ENCODE measurements at regions not wholly inside any gene's neighbourhood (a gene's known extent, or its start where the extent isn't known, plus 50 kb on each side); places are given as distances from the start of the nearest gene placed in this dataset.

DNA sequence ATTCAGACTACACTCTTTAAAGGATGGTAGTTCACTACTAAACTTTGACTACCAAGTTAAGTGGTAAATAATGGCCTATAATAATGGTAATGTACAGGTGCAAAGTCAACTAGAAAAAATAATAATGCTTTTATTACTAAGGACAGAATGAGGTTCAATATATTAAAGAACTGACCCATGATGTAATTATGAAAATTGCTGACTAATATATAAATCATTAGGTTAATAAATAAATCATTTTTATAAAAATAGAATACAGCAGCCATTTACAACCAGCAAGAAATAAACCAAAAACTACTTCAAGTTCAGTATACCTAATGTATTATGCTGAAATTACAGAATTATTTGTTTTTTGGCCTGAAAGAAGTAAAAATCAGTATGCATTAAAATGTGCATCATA is 577.2 kb downstream of the PPARGC1A start:
- Histone ChIP-seq H3K9me3 (ENCODE audit: control insufficient read depth, insufficient read depth, low read length) (no peaks in the 10 kb centered on the region), H3K36me3 (ENCODE audit: control insufficient read depth, insufficient read depth, low read length) (no peaks in the 10 kb centered on the region), H3K4me3 (ENCODE audit: low read depth, low read length) (no peak overlapping the region), H3K27ac (ENCODE audit: low read depth, low read length) (no peak overlapping the region), H3K9ac (ENCODE audit: low read depth, low read length) (no peak overlapping the region), H3K27me3 (ENCODE audit: control insufficient read depth, insufficient read depth, low read length) (no peaks in the 10 kb centered on the region), H3K4me1 (ENCODE audit: control insufficient read depth, insufficient read depth, low read length) (no peaks in the 10 kb centered on the region)

GRCh38 chr4:23311983-23312382 is 577.9 kb downstream of the PPARGC1A start:
- H3K9me3 ChIP-seq (ENCODE audit: control insufficient read depth, insufficient read depth, low read length), result no peaks in the 10 kb centered on the region
- H3K9ac ChIP-seq (ENCODE audit: low read depth, low read length), result no peak overlapping the region
- H3K36me3 ChIP-seq (ENCODE audit: control insufficient read depth, insufficient read depth, low read length), result no peaks in the 10 kb centered on the region
- no peak overlapping the region for H3K27ac ChIP-seq (ENCODE audit: low read depth, low read length)
- no peaks in the 10 kb centered on the region for H3K4me1 ChIP-seq (ENCODE audit: control insufficient read depth, insufficient read depth, low read length)
- no peak overlapping the region for H3K4me3 ChIP-seq (ENCODE audit: low read depth, low read length)
- H3K27me3 ChIP-seq (ENCODE audit: control insufficient read depth, insufficient read depth, low read length), result no peaks in the 10 kb centered on the region

DNA sequence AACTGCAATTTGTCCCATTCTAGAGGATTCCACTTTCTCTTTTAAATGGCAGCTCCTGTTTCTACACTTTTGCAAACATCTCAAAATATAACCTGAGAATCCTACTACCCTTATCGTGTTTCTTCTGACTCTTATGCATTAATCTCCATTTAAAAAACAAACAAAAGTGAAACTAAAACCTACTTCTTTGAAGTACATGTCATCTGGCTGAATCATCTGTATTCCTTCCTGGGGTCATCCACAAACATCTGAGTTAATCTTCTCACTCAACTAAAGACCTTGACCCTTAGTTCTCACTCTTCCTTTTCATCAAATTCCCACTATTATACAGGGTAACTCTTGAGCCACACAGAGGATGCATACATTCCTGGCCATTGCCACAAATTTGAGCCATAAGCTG is 584.8 kb downstream of the PPARGC1A start:
- H3K9ac ChIP-seq (ENCODE audit: low read depth, low read length), result no peak overlapping the region
- no peaks in the 10 kb centered on the region for H3K27me3 ChIP-seq (ENCODE audit: control insufficient read depth, insufficient read depth, low read length)
- H3K9me3 ChIP-seq (ENCODE audit: control insufficient read depth, insufficient read depth, low read length), result no peaks in the 10 kb centered on the region
- no peaks in the 10 kb centered on the region for H3K4me1 ChIP-seq (ENCODE audit: control insufficient read depth, insufficient read depth, low read length)
- H3K27ac ChIP-seq (ENCODE audit: low read depth, low read length), result no peak overlapping the region
- H3K36me3 ChIP-seq (ENCODE audit: control insufficient read depth, insufficient read depth, low read length), result no peaks in the 10 kb centered on the region
- H3K4me3 ChIP-seq (ENCODE audit: low read depth, low read length), result no peak overlapping the region

DNA sequence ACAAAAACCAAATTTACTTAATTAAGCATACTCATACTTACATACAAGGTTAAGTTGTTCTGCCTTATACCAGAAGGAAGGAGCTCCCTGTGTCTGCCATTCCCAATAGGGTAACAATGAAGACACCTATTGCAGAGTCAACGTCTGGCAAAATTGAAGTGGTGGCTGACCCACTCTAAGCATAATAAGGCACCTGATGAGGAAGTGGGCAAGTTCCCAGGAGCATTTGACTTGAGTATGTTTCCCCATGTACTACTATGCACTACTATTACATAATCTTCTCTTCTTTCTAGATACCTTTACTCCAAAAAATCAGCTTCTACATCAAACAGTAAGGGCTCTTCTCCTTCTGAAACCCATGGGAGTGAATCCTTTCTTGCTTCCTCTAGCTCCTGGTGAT is 591.5 kb downstream of the PPARGC1A start:
- Histone ChIP-seq H3K36me3 (ENCODE audit: control insufficient read depth, insufficient read depth, low read length) (no peaks in the 10 kb centered on the region), H3K9ac (ENCODE audit: low read depth, low read length) (no peak overlapping the region), H3K9me3 (ENCODE audit: control insufficient read depth, insufficient read depth, low read length) (no peaks in the 10 kb centered on the region), H3K27me3 (ENCODE audit: control insufficient read depth, insufficient read depth, low read length) (no peaks in the 10 kb centered on the region), H3K27ac (ENCODE audit: low read depth, low read length) (no peak overlapping the region), H3K4me3 (ENCODE audit: low read depth, low read length) (no peak overlapping the region), H3K4me1 (ENCODE audit: control insufficient read depth, insufficient read depth, low read length) (no peaks in the 10 kb centered on the region)

DNA sequence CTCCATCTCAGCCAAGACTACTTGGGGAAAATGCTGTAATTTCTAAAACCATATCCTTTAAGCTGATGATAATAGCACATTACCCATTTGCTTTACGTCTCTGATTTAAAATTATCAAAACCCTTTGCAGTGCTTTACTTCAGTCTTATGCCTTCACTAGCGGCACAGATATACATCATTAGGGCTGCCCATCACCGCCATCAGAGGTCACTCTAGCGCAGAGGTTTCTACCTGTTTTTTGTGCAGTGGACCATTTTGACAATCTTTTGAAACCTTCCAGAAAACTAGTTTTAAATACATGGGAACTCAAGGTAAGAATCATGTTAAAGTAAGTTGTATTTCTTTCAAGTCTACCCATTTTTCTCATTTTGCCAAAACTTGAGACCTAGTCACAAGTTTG is 592.5 kb downstream of the PPARGC1A start:
- H3K9me3 ChIP-seq (ENCODE audit: control insufficient read depth, insufficient read depth, low read length), result no peaks in the 10 kb centered on the region
- H3K4me3 ChIP-seq (ENCODE audit: low read depth, low read length), result no peak overlapping the region
- no peaks in the 10 kb centered on the region for H3K27me3 ChIP-seq (ENCODE audit: control insufficient read depth, insufficient read depth, low read length)
- no peaks in the 10 kb centered on the region for H3K36me3 ChIP-seq (ENCODE audit: control insufficient read depth, insufficient read depth, low read length)
- H3K4me1 ChIP-seq (ENCODE audit: control insufficient read depth, insufficient read depth, low read length), result no peaks in the 10 kb centered on the region
- H3K27ac ChIP-seq (ENCODE audit: low read depth, low read length), result no peak overlapping the region
- no peak overlapping the region for H3K9ac ChIP-seq (ENCODE audit: low read depth, low read length)

GRCh38 chr4:23291139-23291538 is 598.4 kb downstream of the GBA3 start:
- H3K27me3 ChIP-seq (ENCODE audit: control insufficient read depth, insufficient read depth, low read length), result no peaks in the 10 kb centered on the region
- no peak overlapping the region for H3K4me3 ChIP-seq (ENCODE audit: low read depth, low read length)
- no peaks in the 10 kb centered on the region for H3K9me3 ChIP-seq (ENCODE audit: control insufficient read depth, insufficient read depth, low read length)
- no peaks in the 10 kb centered on the region for H3K4me1 ChIP-seq (ENCODE audit: control insufficient read depth, insufficient read depth, low read length)
- H3K36me3 ChIP-seq (ENCODE audit: control insufficient read depth, insufficient read depth, low read length), result no peaks in the 10 kb centered on the region
- H3K9ac ChIP-seq (ENCODE audit: low read depth, low read length), result no peak overlapping the region
- H3K27ac ChIP-seq (ENCODE audit: low read depth, low read length), result no peak overlapping the region

GRCh38 chr4:23290656-23291055 is 597.9 kb downstream of the GBA3 start:
- no peaks in the 10 kb centered on the region for H3K4me1 ChIP-seq (ENCODE audit: control insufficient read depth, insufficient read depth, low read length)
- no peaks in the 10 kb centered on the region for H3K36me3 ChIP-seq (ENCODE audit: control insufficient read depth, insufficient read depth, low read length)
- no peaks in the 10 kb centered on the region for H3K27me3 ChIP-seq (ENCODE audit: control insufficient read depth, insufficient read depth, low read length)
- no peaks in the 10 kb centered on the region for H3K9me3 ChIP-seq (ENCODE audit: control insufficient read depth, insufficient read depth, low read length)
- no peak overlapping the region for H3K9ac ChIP-seq (ENCODE audit: low read depth, low read length)
- H3K4me3 ChIP-seq (ENCODE audit: low read depth, low read length), result no peak overlapping the region
- no peak overlapping the region for H3K27ac ChIP-seq (ENCODE audit: low read depth, low read length)

DNA sequence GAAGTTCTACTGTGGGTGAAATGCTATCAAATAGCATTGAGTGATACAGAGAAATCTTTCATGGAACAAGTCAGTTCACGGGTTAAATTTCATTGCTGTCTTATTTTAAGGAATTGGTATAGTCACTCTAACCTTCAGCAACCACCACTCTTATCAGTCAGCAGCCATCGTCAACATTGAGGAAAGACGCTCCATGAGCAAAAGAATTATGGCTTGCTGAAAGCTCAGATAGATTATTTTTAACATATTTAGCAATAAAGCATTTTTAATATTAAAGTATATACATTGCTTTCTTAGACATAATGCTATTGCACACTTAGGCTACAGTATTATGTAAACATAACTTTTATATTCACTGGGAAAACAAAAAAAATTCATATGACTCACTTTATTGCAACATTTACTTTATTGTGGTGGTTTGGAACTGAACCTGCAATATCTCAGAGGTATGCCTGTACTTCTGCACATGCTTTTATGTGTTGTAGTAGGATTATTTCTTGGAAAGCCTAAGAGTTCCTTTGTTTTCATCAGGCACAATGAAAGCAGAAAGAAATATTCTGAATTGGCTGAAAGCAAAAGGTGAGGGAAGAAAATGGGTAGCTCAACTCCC is 586.7 kb downstream of the GBA3 start:
- no peaks in the 10 kb centered on the region for H3K9me3 ChIP-seq (ENCODE audit: control insufficient read depth, insufficient read depth, low read length)
- no peak overlapping the region for H3K4me3 ChIP-seq (ENCODE audit: low read depth, low read length)
- no peaks in the 10 kb centered on the region for H3K36me3 ChIP-seq (ENCODE audit: control insufficient read depth, insufficient read depth, low read length)
- no peaks in the 10 kb centered on the region for H3K27me3 ChIP-seq (ENCODE audit: control insufficient read depth, insufficient read depth, low read length)
- H3K4me1 ChIP-seq (ENCODE audit: control insufficient read depth, insufficient read depth, low read length), result no peaks in the 10 kb centered on the region
- H3K27ac ChIP-seq (ENCODE audit: low read depth, low read length), result no peak overlapping the region
- H3K9ac ChIP-seq (ENCODE audit: low read depth, low read length), result no peak overlapping the region

DNA sequence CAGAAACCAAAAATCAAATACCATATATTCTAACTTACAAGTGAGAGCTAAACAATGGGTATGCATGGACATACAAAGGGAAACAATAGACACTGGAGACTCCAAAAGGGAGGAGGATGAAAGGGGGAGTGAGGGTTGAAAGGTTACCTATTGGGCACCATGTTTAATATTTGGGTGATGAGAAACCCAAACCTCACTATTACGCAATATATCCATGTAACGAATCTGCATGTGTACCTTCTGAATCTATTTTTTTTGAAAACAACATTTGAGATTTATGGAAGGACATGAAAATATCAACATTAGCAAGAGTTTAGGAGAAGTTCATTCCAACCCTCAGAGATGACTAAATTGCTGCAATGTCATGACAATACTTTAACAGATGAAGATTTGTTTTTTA is 586.1 kb downstream of the GBA3 start:
- no peaks in the 10 kb centered on the region for H3K27me3 ChIP-seq (ENCODE audit: control insufficient read depth, insufficient read depth, low read length)
- no peaks in the 10 kb centered on the region for H3K9me3 ChIP-seq (ENCODE audit: control insufficient read depth, insufficient read depth, low read length)
- no peaks in the 10 kb centered on the region for H3K36me3 ChIP-seq (ENCODE audit: control insufficient read depth, insufficient read depth, low read length)
- H3K27ac ChIP-seq (ENCODE audit: low read depth, low read length), result no peak overlapping the region
- H3K4me1 ChIP-seq (ENCODE audit: control insufficient read depth, insufficient read depth, low read length), result no peaks in the 10 kb centered on the region
- H3K9ac ChIP-seq (ENCODE audit: low read depth, low read length), result no peak overlapping the region
- H3K4me3 ChIP-seq (ENCODE audit: low read depth, low read length), result no peak overlapping the region

GRCh38 chr4:23276076-23276475 is 583.3 kb downstream of the GBA3 start:
- no peaks in the 10 kb centered on the region for H3K9me3 ChIP-seq (ENCODE audit: control insufficient read depth, insufficient read depth, low read length)
- H3K27me3 ChIP-seq (ENCODE audit: control insufficient read depth, insufficient read depth, low read length), result no peaks in the 10 kb centered on the region
- no peaks in the 10 kb centered on the region for H3K36me3 ChIP-seq (ENCODE audit: control insufficient read depth, insufficient read depth, low read length)
- H3K27ac ChIP-seq (ENCODE audit: low read depth, low read length), result no peak overlapping the region
- no peaks in the 10 kb centered on the region for H3K4me1 ChIP-seq (ENCODE audit: control insufficient read depth, insufficient read depth, low read length)
- H3K9ac ChIP-seq (ENCODE audit: low read depth, low read length), result no peak overlapping the region
- no peak overlapping the region for H3K4me3 ChIP-seq (ENCODE audit: low read depth, low read length)

- H3K9ac ChIP-seq (ENCODE audit: low read depth, low read length), result no peak overlapping the region
- H3K4me3 ChIP-seq (ENCODE audit: low read depth, low read length), result no peak overlapping the region
- no peak overlapping the region for H3K27ac ChIP-seq (ENCODE audit: low read depth, low read length)
- peaks cover 14% of the 10 kb centered on the region for H3K4me1 ChIP-seq (ENCODE audit: control insufficient read depth, insufficient read depth, low read length)
- no peaks in the 10 kb centered on the region for H3K9me3 ChIP-seq (ENCODE audit: control insufficient read depth, insufficient read depth, low read length)
- H3K27me3 ChIP-seq (ENCODE audit: control insufficient read depth, insufficient read depth, low read length), result no peaks in the 10 kb centered on the region
- H3K36me3 ChIP-seq (ENCODE audit: control insufficient read depth, insufficient read depth, low read length), result no peaks in the 10 kb centered on the region
Observed at GRCh38 chr4:23269566-23269965, 576.8 kb downstream of the GBA3 start.

Data from HUES48 (cell line).